Stimulated activated CD8-positive, alpha-beta memory T cell treated with anti-CD3 and anti-CD28 coated beads, Interleukin-12 subunit alpha, Interleukin-12 subunit beta, amount 100 ng/mL, for 1 hour (primary cell): ENCODE measurements at regions not wholly inside any gene's neighbourhood (a gene's known extent, or its start where the extent isn't known, plus 50 kb on each side); places are given as distances from the start of the nearest gene placed in this dataset.

Experiments used
- DNase-seq: peaks from one replicate; pipeline ENCODE4 v3.0.0-alpha.2; 2020; ENCODE audit warnings: low read depth

DNA sequence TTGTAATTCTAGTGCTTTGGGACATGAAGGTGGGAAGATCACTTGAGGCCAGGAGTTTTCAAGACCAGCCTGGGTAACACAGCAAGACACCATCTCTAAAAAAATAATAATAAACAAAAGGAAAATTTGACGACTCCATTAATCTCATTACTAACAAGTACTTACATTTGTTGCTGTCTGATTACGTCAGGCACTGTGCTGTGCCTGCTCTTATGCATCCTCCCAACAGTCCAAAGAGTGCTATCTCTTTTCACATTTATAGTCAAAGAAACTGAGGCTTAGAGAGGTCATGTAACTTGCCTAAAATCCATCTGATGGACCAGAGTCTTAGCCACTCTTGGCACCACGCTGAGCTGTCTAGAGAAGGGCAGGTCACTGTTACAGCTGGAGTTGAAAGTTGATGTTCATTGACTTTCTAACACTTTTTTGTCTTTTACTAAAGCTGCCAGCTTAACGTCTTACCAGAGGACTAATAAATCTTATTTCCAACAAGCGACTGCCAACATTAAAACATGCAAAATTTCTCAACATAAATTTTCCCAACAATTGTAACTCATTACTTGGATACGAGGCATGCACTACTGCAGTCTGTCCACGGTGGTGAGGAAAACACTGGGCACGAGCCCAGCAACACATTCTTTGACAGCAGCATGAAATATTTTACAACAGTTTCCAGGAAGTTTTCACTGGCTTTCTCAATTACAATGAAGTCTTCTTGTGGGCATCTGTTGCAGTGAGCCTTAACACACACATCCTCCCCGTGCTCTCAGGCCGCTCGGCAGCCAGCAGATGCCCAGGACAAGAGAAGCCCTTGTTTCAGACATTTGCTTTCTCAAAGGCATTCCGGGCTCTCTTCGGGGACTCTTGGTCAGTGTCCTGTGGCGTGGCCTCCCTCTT, 262.9 kb upstream of the PROX1 start:
- DNase-seq, result no peak

DNA sequence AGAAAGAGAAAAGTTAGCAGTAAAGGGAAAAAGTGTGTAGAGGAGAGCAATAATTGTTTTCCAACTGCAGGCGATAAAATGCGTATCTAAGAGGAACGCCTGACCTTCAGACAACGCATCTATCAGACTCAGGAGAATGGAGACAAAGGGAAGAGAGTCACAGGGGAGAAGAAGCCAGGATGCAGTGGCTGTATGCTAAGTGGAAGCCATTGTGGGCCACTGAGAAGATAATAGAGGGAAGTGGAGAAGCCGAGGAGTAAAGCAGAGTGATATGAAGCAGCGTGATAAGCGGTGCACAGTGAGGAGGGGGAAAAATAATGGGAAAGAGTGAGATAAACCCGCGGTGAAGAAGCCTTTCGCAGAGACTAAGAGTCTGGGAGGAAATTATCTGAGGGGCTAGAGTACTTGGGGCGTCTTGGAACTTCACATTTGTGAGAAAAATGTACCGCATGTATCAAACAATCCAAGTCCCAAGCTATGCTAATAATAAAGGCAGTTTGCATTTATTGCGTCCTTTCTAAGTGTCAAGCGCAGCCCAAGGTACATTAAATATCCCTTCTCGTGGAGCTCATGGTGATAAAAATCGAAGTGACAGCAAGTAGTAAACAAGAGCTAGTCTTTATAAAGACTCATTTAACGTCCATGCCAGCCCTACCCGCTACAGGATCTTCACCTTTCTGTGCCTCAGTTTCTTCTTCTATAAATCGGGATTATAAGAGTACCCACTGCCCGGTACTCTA, 259.8 kb upstream of the PROX1 start:
- DNase-seq, result no peak

DNA sequence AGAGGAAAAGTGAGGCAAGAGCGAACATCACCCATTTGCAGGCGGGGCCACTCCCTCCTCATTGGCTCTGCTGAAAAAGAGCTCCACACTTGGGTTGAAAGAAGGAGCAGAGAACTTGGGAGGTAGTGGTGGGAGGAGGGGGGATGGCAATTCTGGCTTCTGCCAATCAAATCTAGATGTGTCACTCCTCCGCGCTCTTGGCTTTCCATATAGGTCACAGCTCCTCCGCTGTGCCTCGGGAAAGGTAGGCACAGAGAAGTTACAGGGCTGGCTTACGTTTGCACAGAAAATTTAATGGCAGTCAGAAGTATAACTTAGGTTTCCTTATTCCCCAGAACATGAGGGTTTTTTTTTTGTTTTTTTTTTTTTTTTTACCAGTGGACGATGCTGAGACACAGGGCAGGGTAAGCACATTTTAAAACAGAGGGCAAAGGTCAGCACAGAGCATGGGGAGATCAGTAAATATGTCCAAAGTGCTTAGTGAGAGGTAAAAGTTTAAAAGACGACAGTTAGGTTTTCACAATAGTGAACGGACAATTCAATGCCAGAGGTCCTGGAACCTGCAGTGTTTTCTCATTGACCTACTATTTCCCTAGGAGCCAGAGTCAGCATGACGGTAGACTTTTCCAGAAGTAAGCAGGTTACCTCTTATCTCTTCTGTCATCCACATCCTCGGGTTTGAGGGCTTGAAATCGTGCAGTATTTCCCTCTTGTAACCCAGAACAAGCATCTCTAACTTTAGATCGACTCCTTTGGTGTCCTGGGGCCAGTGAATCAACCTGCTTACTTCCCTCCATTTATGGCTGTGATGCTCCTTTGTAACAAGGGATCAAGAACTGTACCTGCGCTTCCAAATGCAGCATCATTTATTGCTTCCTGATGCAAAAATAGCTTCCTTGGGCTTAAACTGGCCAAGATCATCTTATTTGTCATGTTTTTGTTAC, 258.9 kb upstream of the PROX1 start:
- DNase-seq, result no peak

- DNase-seq, result no peak
These were observed 254.1 kb upstream of the PROX1 start for GRCh38 chr1:213733705-213734104.

DNA sequence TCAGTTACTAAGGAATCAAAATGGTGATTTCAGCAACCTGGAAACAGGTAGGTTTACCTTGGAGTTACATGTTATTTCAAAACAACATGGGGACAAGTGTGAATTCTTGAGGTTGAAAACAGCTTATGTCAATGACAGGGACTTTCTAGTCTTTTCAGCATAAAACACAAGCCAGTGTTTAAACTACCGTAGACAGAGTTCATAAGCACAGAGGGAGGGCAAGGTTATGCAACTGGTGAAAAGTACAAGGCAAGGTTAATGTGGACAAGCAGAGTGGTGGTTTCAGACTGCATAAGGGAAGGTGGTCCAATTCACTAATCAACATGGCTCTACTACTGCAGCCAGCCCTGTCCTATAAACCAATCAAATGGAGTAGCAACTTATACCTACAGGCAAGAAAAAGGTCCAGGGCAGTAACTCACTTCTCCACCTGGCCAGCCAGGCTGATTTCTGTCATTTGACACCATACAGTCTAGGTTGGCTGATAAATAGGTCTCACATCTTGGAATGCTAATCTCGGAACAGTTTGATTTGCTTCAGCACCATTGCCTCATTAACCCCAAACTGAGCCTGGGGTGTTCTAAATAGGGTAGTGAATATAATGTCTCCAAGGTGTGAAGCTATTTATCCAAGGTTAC, 250.3 kb upstream of the PROX1 start:
- DNase-seq, result no peak

GRCh38 chr1:213738658-213739057, 249.1 kb upstream of the PROX1 start:
- DNase-seq, result no peak

DNA sequence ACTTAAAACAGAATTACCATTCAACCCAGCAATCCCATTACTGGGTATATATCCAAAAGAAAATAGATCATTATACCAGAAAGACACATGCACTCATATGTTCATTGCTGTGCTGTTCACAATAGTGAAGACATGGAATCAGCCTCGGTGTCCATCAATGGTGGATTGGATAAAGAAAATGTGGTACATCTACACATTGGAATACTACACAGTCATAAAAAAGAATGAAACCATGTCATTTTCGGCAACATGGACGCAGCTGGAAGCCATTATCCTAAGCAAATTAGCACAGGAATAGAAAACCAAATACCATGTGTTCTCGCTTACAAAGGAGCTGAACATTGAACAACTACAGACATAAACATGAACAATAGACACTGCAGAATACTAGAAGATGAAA, 244.8 kb upstream of the PROX1 start:
- DNase-seq, result no peak

DNA sequence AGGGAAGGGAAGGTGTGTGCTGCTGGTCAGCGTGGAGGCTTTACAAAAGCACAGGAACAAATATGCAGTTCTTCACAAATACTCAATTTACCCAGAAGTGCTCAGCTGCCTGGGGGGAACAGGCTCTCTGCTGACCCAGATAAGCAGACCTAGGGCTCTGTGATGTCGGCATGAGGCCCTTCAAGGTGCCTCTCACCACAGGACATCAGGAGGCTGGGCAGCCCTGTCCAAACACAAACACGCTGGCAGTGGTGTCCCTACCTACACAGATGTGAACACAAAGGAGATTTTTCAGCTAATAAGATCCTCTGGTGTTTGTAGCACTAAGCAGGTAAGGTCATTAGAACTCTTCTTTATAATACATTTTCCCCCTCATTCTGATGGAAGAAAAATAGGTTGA, 243.0 kb upstream of the PROX1 start:
- DNase-seq, result no peak

GRCh38 chr1:213745451-213745850, 242.3 kb upstream of the PROX1 start:
- no peak for DNase-seq

DNA sequence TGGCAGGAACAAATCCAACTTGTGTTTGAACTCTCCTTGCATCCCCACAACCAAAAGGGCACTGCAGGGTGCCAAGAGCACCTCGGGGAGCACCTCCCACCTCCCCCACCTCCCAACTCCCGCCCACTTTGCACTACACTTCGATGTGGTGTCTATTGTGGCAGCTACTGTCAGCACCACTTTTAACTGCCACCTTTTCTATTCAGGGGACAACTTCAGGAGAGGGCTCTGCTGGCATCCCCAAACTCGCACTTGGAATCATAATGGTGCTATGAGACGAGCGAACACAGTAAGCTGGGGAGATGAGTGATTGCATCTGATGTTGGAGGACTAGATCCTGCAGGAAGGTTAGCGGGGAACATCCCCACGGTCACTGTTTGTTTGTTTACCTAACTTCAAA, 238.2 kb upstream of the PROX1 start:
- DNase-seq, result no peak

GRCh38 chr1:213750231-213751063, 237.3 kb upstream of the PROX1 start:
- no peak for DNase-seq

DNA sequence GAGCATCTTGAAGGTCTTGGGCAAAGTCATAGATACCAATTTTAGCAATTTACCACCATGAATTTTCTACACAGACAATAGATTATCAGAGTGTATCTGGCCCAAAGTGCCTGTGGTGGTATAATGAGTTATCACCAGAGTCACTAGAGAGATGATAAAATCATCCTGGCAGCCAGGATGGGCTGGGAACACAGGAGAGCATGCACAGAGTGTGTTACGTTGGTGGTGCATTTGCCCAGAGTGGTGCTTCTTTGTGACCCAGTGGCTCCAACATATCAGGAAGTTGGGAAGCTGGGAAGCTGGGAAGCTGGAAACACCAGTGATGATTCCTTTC, 236.7 kb upstream of the PROX1 start:
- DNase-seq, result no peak

- DNase-seq, result no peak
These were observed 228.2 kb upstream of the PROX1 start for GRCh38 chr1:213759359-213760181.

GRCh38 chr1:213761845-213762407, 225.8 kb upstream of the PROX1 start:
- peak; percentile 1 for DNase-seq

GRCh38 chr1:213767683-213768082, 220.1 kb upstream of the PROX1 start:
- DNase-seq, result no peak

DNA sequence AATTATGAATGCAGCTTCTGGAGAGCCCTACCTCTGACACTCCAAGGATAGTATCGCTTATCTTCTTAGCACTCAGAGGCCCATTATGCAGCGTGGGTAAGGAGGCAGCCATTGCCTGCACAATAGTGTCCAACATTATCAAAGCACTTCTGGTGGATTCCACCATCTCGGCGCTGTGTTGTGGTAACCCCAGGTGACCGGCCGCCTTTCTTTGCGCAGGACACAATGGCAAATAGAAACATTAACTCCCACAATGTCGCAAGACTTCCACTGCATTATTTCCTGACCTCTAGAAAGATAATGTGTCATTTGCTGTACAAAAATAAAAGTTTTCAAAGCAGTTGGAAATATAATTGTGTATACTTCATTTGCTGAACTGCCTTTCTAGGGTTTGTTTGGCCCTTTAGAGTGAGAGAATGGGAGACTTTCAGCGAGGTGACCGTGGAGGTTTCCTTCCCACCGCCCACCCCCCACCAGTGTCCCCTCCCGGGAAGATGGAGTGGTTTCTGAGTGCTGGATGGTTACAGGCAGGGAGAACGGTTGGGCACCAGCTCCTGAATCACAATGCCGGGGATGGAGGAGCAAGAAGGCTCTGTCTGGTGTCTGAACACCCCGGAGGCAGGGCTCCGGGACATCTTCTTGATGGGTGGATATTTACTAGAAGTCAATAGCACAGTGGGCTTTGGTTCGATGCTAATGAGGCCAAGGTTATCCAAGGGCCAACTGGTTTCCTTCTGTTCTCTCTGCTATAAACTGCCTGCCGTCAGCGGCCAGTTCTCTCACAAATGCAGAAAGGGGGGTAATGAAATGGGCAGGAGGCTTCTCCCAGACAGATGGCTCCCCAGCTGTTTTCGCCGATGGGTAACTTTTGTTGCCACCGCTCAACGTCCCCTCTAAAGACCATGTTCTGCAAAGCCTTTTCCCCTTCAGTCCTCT, 215.4 kb upstream of the PROX1 start:
- no peak for DNase-seq

- no peak for DNase-seq
These were observed 213.8 kb upstream of the PROX1 start for GRCh38 chr1:213773975-213774374.

- no peak for DNase-seq
These were observed 210.8 kb upstream of the PROX1 start for GRCh38 chr1:213776969-213777368.

DNA sequence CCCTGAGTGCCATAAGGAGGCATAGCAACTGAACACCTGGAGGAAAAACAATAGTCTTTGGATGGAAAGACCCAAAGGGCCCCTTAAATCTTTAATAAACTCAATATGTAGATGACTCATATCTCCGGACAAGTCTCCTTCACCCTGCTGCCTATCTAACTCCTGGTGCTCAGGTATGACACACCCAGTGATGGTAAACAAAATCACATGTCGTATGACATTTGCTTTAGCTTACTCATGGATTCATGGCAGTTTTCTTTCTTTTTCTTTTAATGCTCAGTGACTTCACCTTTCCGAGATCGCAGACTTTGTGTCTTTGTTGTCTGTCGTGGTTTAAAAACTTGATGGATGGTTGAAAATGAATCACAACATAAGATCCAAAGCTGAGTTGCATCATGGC, 208.5 kb upstream of the PROX1 start:
- no peak for DNase-seq
